Testis (tissue), 2 donors: ENCODE measurements at regions not wholly inside any gene's neighbourhood (a gene's known extent, or its start where the extent isn't known, plus 50 kb on each side); places are given as distances from the start of the nearest gene placed in this dataset.

Experiments used
- DNase-seq: peaks from one replicate; pipeline ENCODE4 v3.0.0-alpha.2; 2019
- H3K27ac ChIP-seq, 2 donors: fragments of 200-600 bp; sonication (generic); one replicate each; pipeline ENCODE4 v1.5.1; 2019
- H3K27me3 ChIP-seq: fragments of 200-600 bp; sonication (generic); one replicate; pipeline ENCODE4 v1.5.1; 2019
- H3K36me3 ChIP-seq: fragments of 200-600 bp; sonication (generic); one replicate; pipeline ENCODE4 v1.5.1; 2017; ENCODE audit warnings: low read depth; ENCODE audit errors: missing control alignments
- H3K4me1 ChIP-seq: fragments of 200-600 bp; sonication (generic); one replicate; pipeline ENCODE4 v1.5.1; 2019
- H3K4me3 ChIP-seq, 2 donors: fragments of 200-600 bp; sonication (generic); one replicate each; pipeline ENCODE4 v1.5.1; 2017 to 2019
- H3K9me3 ChIP-seq: fragments of 200-600 bp; sonication (generic); one replicate; pipeline ENCODE4 v1.5.1; 2017
- CTCF ChIP-seq, 3 experiments: fragments of 450-650 bp in 2 of 3; fragments of 200-600 bp in 1 of 3; sonication (generic) in 1 of 3; IDR thresholded peaks; one replicate each; pipeline ENCODE4 v1.5.1; 2016 to 2019; ENCODE audit warnings: antibody characterized with exemption in 3 of 3, mild to moderate bottlenecking in 2 of 3, moderate library complexity in 1 of 3
- POLR2A ChIP-seq: fragments of 450-650 bp; IDR thresholded peaks from one replicate; pipeline ENCODE4 v1.6.1; 2017; ENCODE audit warnings: antibody characterized with exemption, mild to moderate bottlenecking, moderate library complexity
- WGBS, 2 donors: methylation state at CpG; one replicate each; pipeline ENCODE4 v1.1.5; 2018; 5-methylcytosine and 5-hydroxymethylcytosine counted together
- intact Hi-C: fragments of 100-400 bp; cut with DNase I; formaldehyde crosslinking; loops from one replicate; pipeline ENCODE4 v1.15.1; 2023; ENCODE audit warnings: low total_unique reads

GRCh38 chr2:120887320-120887697 lies 151.6 kb downstream of the GLI2 start:
- peaks cover 19% of the 10 kb centered on the region for H3K4me1 ChIP-seq
- intact Hi-C loops = no loop called here

DNA sequence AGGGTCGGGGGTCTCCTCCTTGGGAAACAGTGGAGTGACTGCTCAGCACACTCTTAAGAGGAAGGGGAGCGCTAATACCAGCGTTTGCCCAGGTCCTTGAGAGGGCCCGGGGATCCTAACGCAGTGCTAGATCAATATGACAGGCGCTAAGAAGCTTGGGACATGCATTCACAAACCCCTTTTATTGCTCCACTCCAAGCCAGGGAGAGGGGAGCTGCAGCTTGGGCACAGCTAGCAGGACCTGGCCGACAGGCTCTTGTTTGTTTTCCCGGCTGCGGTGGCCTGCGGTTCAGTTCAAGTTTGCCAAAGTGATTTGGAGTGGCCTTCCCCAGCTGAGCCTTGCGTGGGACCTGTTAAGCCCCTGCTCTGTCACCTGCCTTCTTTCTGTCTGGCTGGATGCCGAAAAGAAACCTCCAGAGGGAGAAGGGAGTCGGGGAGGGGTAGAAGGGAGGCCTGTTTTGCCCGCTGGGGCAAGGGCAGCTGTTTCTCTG lies 152.1 kb downstream of the GLI2 start:
- Histone ChIP-seq H3K27me3 (no peaks in the 10 kb centered on the region), H3K27ac (no peak overlapping the region), H3K36me3 (no peaks in the 10 kb centered on the region), H3K4me3 (no peak overlapping the region), H3K9me3 (no peaks in the 10 kb centered on the region), H3K4me1 (peaks cover 15% of the 10 kb centered on the region)
- TF ChIP-seq CTCF (IDR thresholded peaks at IDR 0.05) (no peak), POLR2A (no peak)
- intact Hi-C loops = no loop called here
- WGBS, 2 donors = 83 to 86% methylated on average over 14 of the region's 14 CpGs
- no peak for DNase-seq

More at GRCh38 chr2:120887320-120887697, 151.6 kb downstream of the GLI2 start:
- no peaks in the 10 kb centered on the region for H3K27me3 ChIP-seq
- WGBS, 2 donors = 56 to 75% methylated on average over 11 of the region's 11 CpGs
- DNase-seq = no peak
- H3K4me3 ChIP-seq = no peak overlapping the region
- no peak overlapping the region for H3K27ac ChIP-seq
- no peak for TF ChIP-seq POLR2A
- no peak for TF ChIP-seq CTCF (IDR thresholded peaks at IDR 0.05)
- no peaks in the 10 kb centered on the region for H3K36me3 ChIP-seq
- no peaks in the 10 kb centered on the region for H3K9me3 ChIP-seq

GRCh38 chr2:120888851-120889250 lies 153.2 kb downstream of the GLI2 start:
- no peak overlapping the region for H3K4me3 ChIP-seq
- H3K4me1 ChIP-seq = peaks cover 22% of the 10 kb centered on the region
- no peak overlapping the region for H3K27ac ChIP-seq
- H3K9me3 ChIP-seq = no peaks in the 10 kb centered on the region
- H3K36me3 ChIP-seq = no peaks in the 10 kb centered on the region
- DNase-seq = no peak
- intact Hi-C loops = no loop called here
- WGBS, 2 donors = 92 to 97% methylated on average over 10 of the region's 10 CpGs
- H3K27me3 ChIP-seq = no peaks in the 10 kb centered on the region
- TF ChIP-seq CTCF (IDR thresholded peaks at IDR 0.05) (no peak), POLR2A (no peak)

DNA sequence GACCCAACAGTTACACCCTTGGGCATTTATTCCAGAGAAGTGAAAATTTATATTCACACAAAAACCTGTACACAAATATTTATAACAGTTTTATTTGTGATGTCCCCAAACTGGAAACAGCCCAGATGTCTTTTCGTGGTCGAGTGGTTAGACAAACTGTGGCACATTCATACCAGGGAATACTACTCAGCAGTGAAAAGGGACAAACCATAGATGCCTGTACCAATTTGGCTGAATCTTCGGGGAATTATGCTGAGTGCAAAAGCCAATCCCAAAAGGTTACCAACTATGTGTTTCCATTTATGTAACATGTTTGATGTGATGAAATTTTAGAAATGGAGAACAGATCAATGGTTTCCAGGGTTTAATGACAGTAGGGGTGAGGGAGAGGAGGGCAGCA lies 154.3 kb downstream of the GLI2 start:
- WGBS, 2 donors = 86 to 98% methylated on average over 3 of the region's 3 CpGs
- no peaks in the 10 kb centered on the region for H3K27me3 ChIP-seq
- H3K4me3 ChIP-seq = no peak overlapping the region
- no peaks in the 10 kb centered on the region for H3K36me3 ChIP-seq
- H3K9me3 ChIP-seq = no peaks in the 10 kb centered on the region
- no peak overlapping the region for H3K27ac ChIP-seq
- H3K4me1 ChIP-seq = peaks cover 22% of the 10 kb centered on the region
- TF ChIP-seq CTCF (IDR thresholded peaks at IDR 0.05) (no peak), POLR2A (no peak)
- intact Hi-C loops = no loop called here
- no peak for DNase-seq

GRCh38 chr2:120890566-120891360 lies 155.1 kb downstream of the GLI2 start:
- H3K9me3 ChIP-seq = no peaks in the 10 kb centered on the region
- H3K4me1 ChIP-seq = peaks cover 22% of the 10 kb centered on the region
- DNase-seq = no peak
- WGBS, 2 donors = 87 to 96% methylated on average over 12 of the region's 12 CpGs
- H3K27me3 ChIP-seq = no peaks in the 10 kb centered on the region
- H3K4me3 ChIP-seq = no peak overlapping the region
- no peaks in the 10 kb centered on the region for H3K36me3 ChIP-seq
- no peak for TF ChIP-seq CTCF (IDR thresholded peaks at IDR 0.05)
- no peak for TF ChIP-seq POLR2A
- intact Hi-C loops = no loop called here
- H3K27ac ChIP-seq = no peak overlapping the region
